Suprapubic skin (tissue), 4 donors: ENCODE measurements at regions not wholly inside any gene's neighbourhood (a gene's known extent, or its start where the extent isn't known, plus 50 kb on each side); places are given as distances from the start of the nearest gene placed in this dataset.
A peak's percentile ranks its signal among the peaks of the same experiment; 100 is the strongest.

Experiments
- DNase-seq, 2 donors: peaks; one replicate each; pipeline ENCODE4 v3.0.0-alpha.2; 2019; ENCODE audit warnings: low spot score in 2 of 2
- H3K27ac ChIP-seq: fragments of 200-600 bp; sonication (generic); one replicate; pipeline ENCODE4 v1.5.1; 2019
- H3K27me3 ChIP-seq: fragments of 200-600 bp; sonication (generic); one replicate; pipeline ENCODE4 v1.5.1; 2019
- H3K36me3 ChIP-seq: fragments of 200-600 bp; sonication (generic); one replicate; pipeline ENCODE4 v1.5.1; 2019
- H3K4me1 ChIP-seq: fragments of 200-600 bp; sonication (generic); one replicate; pipeline ENCODE4 v1.5.1; 2019
- H3K4me3 ChIP-seq: fragments of 200-600 bp; sonication (generic); one replicate; pipeline ENCODE4 v1.5.1; 2019; ENCODE audit warnings: mild to moderate bottlenecking
- H3K9me3 ChIP-seq: fragments of 200-600 bp; sonication (generic); one replicate; pipeline ENCODE4 v1.5.1; 2019
- CTCF ChIP-seq, 2 donors: fragments of 200-600 bp in 1 of 2; fragments of 450-650 bp in 1 of 2; sonication (generic) in 1 of 2; IDR thresholded peaks; one replicate each; pipeline ENCODE4 v1.5.1; 2016 to 2019; ENCODE audit warnings: antibody characterized with exemption in 2 of 2, mild to moderate bottlenecking in 1 of 2, moderate library complexity in 1 of 2
- EP300 ChIP-seq: sonication (generic); formaldehyde crosslinking; IDR thresholded peaks from one replicate; pipeline ENCODE4 v1.6.1; 2017; ENCODE audit warnings: antibody characterized with exemption
- POLR2A ChIP-seq, 2 donors: fragments of 450-650 bp; IDR thresholded peaks; one replicate each; pipeline ENCODE4 v1.6.1; 2017; ENCODE audit warnings: antibody characterized with exemption in 2 of 2, mild to moderate bottlenecking in 2 of 2, moderate library complexity in 2 of 2
- POLR2AphosphoS5 ChIP-seq, 3 donors: sonication (generic); formaldehyde crosslinking; IDR thresholded peaks; one replicate each; pipeline ENCODE4 v1.6.1; 2017; ENCODE audit warnings: antibody characterized with exemption in 3 of 3
- WGBS: methylation state at CpG from one replicate; pipeline ENCODE4 v1.1.5; 2018; 5-methylcytosine and 5-hydroxymethylcytosine counted together

- 48% methylated on average over 4 of the region's 4 CpGs for whole genome bisulfite sequencing
- H3K4me3 ChIP-seq: no peak overlapping the region
These were observed 500.1 kb downstream of the GATA3 start for GRCh38 chr10:8554574-8554973.

GRCh38 chr10:8556321-8556720 lies 501.8 kb downstream of the GATA3 start:
- no peak for DNase-seq
- TF ChIP-seq CTCF (IDR thresholded peaks at IDR 0.05) (no peak), EP300 (no peak), POLR2AphosphoS5 (IDR thresholded peaks at IDR 0.05) (no peak), POLR2A (IDR thresholded peaks at IDR 0.05) (no peak)

More at GRCh38 chr10:8554574-8554973, 500.1 kb downstream of the GATA3 start:
- Histone ChIP-seq H3K9me3 (no peaks in the 10 kb centered on the region), H3K4me1 (no peaks in the 10 kb centered on the region), H3K27me3 (no peaks in the 10 kb centered on the region), H3K36me3 (no peaks in the 10 kb centered on the region), H3K27ac (no peak overlapping the region)
- TF ChIP-seq POLR2A (IDR thresholded peaks at IDR 0.05) (no peak), CTCF (IDR thresholded peaks at IDR 0.05) (no peak), EP300 (no peak)
- DNase-seq: no peak

GRCh38 chr10:8563478-8563877 lies 509.0 kb downstream of the GATA3 start:
- Histone ChIP-seq H3K36me3 (no peaks in the 10 kb centered on the region), H3K4me1 (peaks cover 5% of the 10 kb centered on the region), H3K4me3 (no peak overlapping the region), H3K9me3 (no peaks in the 10 kb centered on the region), H3K27ac (no peak overlapping the region), H3K27me3 (no peaks in the 10 kb centered on the region)
- no peak for TF ChIP-seq POLR2A (IDR thresholded peaks at IDR 0.05)
- TF ChIP-seq EP300: no peak
- no peak for TF ChIP-seq CTCF (IDR thresholded peaks at IDR 0.05)
- no peak for TF ChIP-seq POLR2AphosphoS5 (IDR thresholded peaks at IDR 0.05)
- no peak for DNase-seq
- WGBS: 93% methylated on average over 7 of the region's 7 CpGs

More at GRCh38 chr10:8556321-8556720, 501.8 kb downstream of the GATA3 start:
- no peaks in the 10 kb centered on the region for H3K27me3 ChIP-seq
- no peaks in the 10 kb centered on the region for H3K9me3 ChIP-seq
- no peak overlapping the region for H3K4me3 ChIP-seq
- no peaks in the 10 kb centered on the region for H3K36me3 ChIP-seq
- H3K27ac ChIP-seq: no peak overlapping the region
- H3K4me1 ChIP-seq: no peaks in the 10 kb centered on the region

GRCh38 chr10:8566737-8567136 lies 512.2 kb downstream of the GATA3 start:
- Histone ChIP-seq H3K4me3 (no peak overlapping the region), H3K27me3 (no peaks in the 10 kb centered on the region), H3K4me1 (peaks cover 5% of the 10 kb centered on the region), H3K36me3 (no peaks in the 10 kb centered on the region), H3K27ac (no peak overlapping the region), H3K9me3 (no peaks in the 10 kb centered on the region)
- TF ChIP-seq POLR2A (IDR thresholded peaks at IDR 0.05): no peak
- TF ChIP-seq POLR2AphosphoS5 (IDR thresholded peaks at IDR 0.05): no peak
- no peak for TF ChIP-seq EP300
- no peak for TF ChIP-seq CTCF (IDR thresholded peaks at IDR 0.05)
- DNase-seq: no peak
- WGBS: 100% methylated on average over 3 of the region's 3 CpGs

- Histone ChIP-seq H3K4me1 (peaks cover 5% of the 10 kb centered on the region), H3K9me3 (no peaks in the 10 kb centered on the region), H3K36me3 (no peaks in the 10 kb centered on the region), H3K27me3 (no peaks in the 10 kb centered on the region), H3K27ac (peak overlapping the region; percentile 66), H3K4me3 (no peak overlapping the region)
- DNase-seq: no peak
- TF ChIP-seq POLR2A (IDR thresholded peaks at IDR 0.05): no peak
- TF ChIP-seq EP300: no peak
- no peak for TF ChIP-seq POLR2AphosphoS5 (IDR thresholded peaks at IDR 0.05)
- TF ChIP-seq CTCF (IDR thresholded peaks at IDR 0.05): no peak
- 41% methylated on average over 4 of the region's 4 CpGs for WGBS
These were observed 513.9 kb downstream of the GATA3 start for GRCh38 chr10:8568401-8568800.
